ENCODE measurements at regions not wholly inside any gene's neighbourhood (a gene's known extent, or its start where the extent isn't known, plus 50 kb on each side); places are given as distances from the start of the nearest gene placed in this dataset.
"Not testable (repeated sequence)": the region's sequence is repeated elsewhere in the genome, so short reads cannot be mapped to it uniquely, and the experiment has no call there.

DNA sequence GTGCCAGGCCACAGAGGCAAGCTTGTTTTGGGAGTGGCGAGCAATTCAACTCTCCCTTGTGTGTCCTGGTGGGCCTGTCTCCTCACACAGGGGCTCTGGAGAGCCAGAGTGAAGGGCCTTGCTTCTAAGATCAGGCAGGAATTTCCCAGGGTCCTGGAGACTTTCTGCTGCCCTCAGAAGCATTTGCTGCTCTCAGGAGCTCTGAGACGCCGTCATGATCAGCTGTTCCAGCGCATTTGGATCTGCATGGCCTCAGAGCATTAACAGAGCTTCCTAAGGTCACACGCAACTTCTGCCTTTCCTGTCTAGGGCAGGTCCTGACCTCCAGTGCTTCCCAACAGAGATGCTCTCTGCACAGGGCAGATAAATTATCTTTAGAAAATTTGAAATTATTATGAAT, 52.2 kb upstream of the C10orf90 start:
- DNase-seq (ENCODE audit: low read depth in 4 of 4, low spot score in 3 of 4), result no peak

DNA sequence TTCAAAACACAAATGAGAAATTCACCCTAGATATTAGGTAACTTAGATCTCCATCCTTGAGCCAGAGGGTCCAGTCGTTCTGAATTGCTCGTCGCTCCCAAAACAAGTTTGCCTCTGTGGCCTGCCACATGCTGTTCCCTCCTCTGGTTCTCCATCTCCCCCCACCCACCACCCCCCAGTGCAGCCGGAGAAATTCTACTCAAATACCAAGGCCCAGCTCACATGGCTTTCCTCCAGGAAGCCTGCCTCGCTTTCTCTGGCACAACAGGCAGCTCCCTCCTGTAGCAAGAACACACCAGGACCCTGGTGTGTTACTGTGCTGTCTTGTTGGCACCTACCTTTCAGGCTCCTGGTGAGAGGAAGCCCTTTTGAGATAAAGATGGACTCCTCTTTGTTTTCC, 52.7 kb upstream of the C10orf90 start:
- DNase-seq (ENCODE audit: low read depth in 4 of 4, low spot score in 3 of 4), result no peak

DNA sequence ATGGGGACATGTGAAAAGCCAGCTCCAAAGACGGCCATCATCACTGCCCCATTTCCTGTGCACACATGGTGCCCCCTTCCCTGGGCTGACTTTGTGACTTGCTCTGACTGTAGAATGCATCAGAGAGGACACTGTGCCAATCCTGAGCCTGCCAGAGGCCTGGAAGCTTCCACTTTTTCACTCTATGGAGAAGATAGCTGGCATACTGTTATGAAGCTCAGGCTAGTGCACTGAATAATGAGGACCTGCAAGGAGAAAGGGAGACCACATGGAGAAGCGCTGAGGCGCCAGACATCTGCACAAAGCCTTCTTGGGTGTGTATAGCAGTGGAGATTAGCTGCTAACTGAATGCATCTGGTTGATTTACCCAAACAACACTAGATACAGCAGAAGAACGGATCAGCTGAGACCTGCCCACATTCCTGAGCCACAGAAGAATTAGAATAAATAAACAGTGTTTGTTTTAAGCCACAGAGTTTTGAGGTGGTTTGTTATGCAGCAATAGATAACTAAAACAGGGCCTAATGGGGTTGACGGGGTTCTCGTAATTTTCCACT, 58.9 kb upstream of the C10orf90 start:
- no peak for DNase-seq (ENCODE audit: low read depth in 4 of 4, low spot score in 3 of 4)

DNA sequence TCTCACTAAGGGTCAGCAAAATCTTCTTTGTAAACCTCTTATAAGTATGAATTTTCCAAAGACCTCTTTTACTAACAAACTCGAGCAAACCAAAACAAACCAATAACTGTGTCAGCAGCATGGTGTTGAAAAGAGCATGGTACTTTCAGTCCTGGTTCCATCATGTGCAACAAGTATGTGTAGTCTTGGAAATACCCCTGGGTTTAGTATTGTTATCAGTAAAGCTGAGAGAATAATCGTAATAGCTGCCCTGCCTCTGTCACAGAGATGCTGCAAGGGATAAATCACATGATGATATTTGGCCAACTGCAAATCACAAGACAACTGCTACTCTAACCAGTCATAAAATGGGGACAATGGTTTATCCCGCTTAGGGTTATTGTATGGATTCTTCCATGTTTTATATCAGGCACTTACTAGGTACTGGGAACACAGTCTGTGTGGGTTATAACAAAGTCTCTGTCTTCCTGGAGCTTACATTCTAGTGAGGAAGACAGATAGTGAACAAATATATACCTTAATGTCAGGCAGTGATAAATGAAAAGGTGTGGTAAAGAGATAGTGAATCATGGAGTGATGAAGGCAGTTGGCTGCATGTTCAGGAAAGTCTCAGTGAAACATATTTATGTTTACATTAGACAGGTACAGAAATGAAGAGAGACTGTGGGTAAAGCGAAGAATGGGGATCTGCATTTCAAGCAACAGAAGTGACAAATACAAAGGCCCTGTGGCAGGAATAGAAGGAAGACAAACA, 60.5 kb upstream of the C10orf90 start:
- no peak for DNase-seq (ENCODE audit: low read depth in 4 of 4, low spot score in 3 of 4)

DNA sequence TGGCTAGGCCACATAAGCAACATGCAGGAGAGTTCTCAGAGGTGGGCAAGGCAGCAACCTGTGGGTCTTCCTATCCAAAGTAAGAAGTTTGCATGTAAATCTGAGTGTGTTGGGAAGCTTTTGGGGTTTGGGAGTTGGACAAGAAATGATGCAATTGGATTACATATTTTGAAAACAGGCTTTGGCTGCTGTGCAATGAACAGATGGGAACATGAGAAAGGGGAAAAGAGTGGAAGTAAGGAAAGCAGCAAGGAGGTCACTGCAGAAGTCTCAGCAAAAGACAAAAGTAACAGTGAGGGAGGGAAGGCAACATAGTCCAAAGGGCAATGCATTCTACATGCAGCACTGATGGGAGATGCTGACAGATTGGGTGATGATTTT, 61.1 kb upstream of the C10orf90 start:
- no peak for DNase-seq (ENCODE audit: low read depth in 4 of 4, low spot score in 3 of 4)

DNA sequence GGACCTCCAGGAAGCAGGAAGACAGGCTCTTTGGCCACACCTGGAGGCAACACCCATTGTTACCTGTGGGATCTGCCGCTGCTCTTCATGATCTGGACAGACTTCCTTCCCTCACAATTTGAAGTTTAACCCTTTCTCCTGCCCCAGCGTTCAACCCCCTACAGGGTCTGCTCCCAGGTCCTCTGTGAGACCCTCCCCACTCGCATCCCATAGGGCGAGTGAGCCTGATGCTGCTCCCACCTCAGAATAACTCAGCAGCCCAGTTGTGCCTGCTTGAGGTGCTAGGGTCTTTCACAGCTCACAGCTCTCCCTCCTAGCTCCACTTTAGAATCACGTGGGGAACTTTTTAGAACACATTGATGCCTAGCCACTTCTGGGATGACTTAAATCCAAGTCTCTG, 61.8 kb upstream of the C10orf90 start:
- DNase-seq (ENCODE audit: low read depth in 4 of 4, low spot score in 3 of 4), result no peak

DNA sequence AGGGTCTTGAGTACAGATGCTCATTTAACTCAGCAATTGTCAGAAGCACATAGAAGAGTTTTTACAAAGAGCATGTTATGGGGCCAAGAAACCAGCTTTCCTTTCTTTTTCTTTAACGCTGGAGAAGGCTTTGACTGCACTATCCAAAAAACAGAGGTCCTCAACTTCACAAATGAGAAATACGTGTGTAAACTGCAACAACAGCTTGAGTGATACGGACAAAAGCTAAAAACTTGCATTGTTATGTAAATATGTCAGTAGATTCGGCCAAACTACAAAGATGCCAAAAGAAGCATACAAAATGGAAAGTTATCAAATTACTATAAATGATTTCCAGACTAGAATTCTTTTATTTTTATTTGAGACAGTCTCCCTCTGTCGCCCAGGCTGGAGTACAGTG, 62.4 kb upstream of the C10orf90 start:
- DNase-seq (ENCODE audit: low read depth in 4 of 4, low spot score in 3 of 4), result no peak

DNA sequence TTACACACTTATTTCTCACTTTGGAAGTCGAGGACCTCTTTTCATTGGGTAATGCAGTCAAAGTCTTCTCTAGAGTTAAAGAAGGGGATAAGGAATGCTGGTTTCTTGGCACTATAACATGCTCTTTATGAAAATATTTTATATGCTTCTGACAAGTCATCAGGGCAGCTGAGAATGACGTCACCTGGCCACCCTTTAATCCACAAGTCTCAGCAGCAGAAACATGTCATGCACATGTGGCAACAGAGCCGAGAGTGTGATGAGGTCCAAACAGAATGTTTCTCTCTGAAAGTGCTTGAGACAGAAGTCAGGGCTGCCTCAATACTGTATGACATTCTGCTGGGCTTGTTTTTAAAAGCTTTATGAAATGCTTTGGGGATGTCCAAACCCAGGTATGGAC, 63.5 kb upstream of the C10orf90 start:
- DNase-seq (ENCODE audit: low read depth in 4 of 4, low spot score in 3 of 4), result no peak

DNA sequence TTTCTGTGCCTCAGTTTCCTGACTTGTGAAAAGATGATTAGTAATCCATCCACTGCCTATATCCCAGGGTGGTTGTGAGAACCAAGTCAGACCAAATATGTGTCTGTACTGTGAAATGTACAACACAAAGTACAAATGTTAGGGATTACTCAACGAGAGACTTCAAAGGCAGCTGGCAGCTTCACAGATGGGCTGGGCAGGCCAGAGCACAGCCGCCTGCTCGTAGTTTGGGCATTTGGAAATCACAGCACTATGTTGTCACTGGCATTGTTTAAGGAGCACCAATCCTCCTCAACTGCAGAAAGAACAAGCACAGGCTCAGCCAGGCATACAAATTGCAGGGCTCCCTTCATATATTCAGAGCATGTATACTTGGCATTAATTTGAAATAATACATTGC, 64.5 kb upstream of the C10orf90 start:
- DNase-seq (ENCODE audit: low read depth in 4 of 4, low spot score in 3 of 4), result no peak

DNA sequence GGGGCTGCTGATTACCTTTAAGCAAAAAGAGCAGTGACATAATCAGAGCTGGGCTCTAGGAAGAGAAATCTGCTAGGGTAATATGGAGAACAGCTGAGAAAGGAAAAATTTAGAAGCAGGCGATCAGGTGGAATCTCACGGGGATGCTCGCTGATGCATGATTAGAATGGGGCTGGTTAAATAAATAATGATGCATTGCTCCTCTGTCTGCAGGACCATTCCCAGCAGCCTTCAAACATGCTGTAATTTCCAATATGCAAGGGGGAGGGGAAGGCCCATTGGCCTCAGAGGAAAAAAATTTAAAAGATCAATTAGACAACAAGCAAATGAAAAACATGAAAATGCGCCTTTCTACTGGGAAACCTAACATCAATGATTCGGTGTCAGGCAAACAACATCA, 65.6 kb upstream of the C10orf90 start:
- DNase-seq (ENCODE audit: low read depth in 4 of 4, low spot score in 3 of 4), result no peak

DNA sequence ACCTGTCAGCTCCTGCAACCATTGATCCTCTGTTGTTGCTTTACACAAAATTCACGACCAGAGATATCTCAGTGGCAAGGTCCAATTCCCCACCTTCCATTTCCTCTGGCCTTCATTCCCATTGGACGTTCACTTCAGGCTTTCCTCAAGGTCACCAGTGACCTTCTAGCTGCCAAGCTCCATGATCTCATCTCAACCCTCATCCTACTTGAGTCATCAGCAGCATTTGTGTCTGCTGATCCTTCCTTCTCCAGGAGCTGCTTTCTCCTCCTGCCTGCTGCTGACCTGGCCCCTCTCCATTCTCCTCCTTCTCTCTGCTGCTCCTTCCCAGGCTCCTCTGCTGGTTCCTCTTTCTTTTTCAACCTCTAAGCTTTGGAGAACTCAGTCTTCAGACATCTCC, 66.2 kb upstream of the C10orf90 start:
- no peak for DNase-seq (ENCODE audit: low read depth in 4 of 4, low spot score in 3 of 4)

DNA sequence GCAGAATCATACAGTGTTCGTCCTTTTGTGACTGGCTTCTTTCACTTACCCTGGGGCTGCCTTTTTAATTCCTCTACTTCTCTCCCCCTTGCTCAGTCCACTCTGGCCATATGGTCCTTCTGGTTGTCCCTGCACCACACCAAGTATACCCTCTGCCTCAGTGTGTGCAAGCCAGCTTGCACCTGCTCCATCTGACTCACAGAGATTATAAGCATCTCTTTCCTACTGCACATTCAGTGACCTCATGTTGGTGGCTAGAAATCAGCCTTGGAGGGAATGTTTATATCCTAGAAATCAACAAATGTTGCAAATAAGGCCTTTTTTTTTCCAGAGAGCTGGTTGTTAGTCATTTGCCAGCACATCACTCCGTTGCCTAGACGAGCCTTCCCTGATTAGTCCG, 67.5 kb upstream of the C10orf90 start:
- DNase-seq (ENCODE audit: low read depth in 4 of 4, low spot score in 3 of 4), result no peak

DNA sequence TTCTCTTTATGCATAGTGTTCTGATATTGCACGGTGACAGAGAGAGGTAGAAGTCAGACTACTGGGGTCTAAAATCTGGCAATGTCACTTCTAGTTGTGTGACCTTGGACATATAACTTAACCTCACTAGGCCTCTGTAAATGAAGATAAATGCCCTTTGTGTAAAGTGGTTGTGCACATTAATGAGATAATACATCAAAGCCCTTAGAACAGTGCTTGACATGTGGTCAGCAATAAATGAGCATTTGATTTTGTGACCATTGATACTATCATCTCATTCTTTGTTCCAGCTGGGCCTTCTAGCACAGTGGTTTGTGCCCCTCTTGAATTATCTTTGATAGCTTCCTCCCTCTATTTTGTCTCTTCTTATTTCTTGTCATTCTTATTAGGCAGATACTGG, 74.1 kb upstream of the C10orf90 start:
- no peak for DNase-seq (ENCODE audit: low read depth in 4 of 4, low spot score in 3 of 4)

DNA sequence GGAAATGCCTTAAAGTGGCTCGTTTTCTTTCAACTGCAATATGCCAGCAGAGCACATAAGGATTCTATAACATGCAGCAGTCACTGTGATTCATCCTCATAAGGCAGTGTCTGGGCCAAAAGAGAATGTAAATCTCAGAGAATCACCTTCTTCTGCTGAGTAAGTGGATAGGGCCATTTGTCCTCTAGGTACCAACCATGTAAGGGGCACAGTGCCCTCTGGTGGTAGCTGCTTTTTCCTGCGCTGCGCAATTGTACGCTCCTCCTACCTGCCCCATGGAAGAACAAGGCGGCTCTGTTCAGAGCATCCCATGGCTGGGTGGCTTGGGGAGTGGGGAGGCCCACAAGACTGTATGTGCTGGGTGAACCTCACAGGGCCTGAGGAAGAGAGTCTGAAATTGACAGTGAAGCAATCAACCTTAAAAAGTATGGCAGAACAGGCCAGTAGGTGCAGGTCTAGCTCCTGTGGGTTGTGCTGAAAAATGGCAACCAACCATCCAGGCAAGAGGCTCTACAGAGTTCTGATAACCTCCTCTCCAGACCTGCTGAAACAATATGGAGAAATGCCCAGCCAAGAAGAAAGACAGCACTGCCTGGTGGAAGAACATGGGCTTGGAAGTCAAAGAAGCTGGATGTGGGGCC, 78.6 kb upstream of the C10orf90 start:
- peak; percentile 50 to 61 (median 58) for DNase-seq (ENCODE audit: low read depth in 4 of 4, low spot score in 3 of 4)

DNA sequence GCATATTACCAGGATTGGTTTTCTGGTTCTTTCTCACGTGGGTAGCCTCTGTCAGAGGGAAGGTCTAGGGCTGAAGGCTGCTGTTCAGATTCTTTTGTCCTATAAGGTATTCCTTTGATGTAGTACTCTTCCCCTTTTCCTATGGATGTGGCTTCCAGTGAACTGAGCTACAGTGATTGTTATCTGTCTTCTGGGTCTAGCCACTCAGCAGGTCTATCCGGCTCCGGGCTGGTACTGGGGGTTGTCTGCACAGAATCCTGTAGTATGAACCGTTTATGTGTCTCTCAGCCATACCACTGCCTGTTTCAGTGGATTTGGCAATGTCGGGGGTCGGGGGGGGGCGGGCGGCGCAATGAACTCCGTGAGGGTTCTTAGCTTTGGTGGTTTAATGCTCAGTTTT, 84.5 kb upstream of the C10orf90 start:
- no peak for DNase-seq (ENCODE audit: low read depth in 4 of 4, low spot score in 3 of 4)

DNA sequence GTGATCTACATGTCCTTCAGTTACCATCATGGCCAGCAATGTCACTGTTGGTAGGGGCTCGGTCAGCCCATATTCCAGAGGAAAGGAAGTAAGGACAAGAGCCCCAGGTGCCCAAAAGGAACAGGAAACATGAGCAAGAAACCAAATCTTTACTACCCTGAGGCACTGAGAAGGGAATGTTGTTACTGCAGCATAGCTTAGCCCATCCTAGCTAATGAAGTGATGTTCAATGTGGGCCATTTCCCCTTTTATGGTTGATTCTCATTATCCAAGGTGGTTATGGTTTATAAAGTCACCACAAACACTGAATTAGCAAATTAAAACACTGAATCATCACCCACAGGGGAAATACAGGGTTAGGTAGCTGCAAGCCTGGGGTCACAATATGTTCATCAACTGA, 88.4 kb upstream of the C10orf90 start:
- no peak for DNase-seq (ENCODE audit: low read depth in 4 of 4, low spot score in 3 of 4)

DNA sequence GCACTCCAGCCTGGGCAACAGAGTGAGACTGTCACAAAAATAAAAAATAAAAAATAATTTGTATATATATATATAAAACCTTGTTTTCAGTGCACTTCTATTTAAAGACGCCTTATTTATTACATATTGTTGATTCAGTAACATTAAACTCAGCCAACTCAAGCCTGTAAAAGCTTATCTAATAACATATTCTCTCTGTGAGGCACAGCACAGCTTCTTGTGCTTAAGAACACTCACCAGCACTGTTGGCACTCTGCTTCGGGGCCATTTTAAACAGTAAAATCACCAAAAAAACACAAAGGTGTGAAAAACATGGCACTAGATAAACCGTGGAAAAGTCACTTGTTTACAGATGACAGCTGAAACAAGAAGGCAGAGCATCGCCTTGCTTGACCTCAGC, 89.0 kb upstream of the C10orf90 start:
- no peak for DNase-seq (ENCODE audit: low read depth in 4 of 4, low spot score in 3 of 4)

DNA sequence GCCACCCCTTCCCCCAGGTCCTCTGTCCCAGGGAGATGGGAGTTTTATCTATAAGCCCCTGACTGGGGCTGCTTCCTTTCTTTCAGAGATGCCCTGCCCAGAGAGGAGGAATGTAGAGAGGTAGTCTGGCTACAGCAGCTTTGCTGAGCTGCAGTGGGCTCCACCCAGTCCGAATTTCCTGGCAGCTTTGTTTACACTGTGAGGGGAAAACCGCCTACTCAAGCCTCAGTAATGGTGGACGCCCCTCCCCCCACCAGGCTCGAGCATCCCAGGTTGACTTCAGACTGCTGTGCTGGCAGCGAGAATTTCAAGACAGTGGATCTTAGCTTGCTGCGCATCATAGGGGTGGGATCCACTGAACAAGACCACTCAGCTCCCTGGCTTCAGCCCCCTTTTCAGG, 96.2 kb upstream of the C10orf90 start:
- not testable (repeated sequence) for DNase-seq (ENCODE audit: low read depth in 4 of 4, low spot score in 3 of 4)

DNA sequence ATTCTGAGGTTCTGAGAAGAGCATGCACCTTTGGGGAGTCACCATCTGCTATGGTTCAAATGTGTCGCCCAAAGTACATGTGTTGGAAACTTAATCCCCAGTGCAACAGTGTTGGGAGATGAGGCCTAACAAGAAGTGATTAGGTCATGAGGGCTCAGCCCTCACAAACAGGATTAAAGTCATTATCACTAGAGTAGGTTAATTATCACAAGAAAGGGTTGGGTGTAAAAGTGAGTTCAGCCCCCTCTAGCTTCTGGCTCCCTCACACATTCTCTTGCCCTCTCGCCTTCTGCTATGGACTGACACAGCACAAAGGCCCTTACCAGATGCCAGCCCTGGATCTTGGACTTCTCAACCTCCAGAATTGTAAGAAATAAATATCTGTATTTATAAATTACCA, 100.3 kb upstream of the C10orf90 start:
- DNase-seq (ENCODE audit: low read depth in 4 of 4, low spot score in 3 of 4), result no peak

DNA sequence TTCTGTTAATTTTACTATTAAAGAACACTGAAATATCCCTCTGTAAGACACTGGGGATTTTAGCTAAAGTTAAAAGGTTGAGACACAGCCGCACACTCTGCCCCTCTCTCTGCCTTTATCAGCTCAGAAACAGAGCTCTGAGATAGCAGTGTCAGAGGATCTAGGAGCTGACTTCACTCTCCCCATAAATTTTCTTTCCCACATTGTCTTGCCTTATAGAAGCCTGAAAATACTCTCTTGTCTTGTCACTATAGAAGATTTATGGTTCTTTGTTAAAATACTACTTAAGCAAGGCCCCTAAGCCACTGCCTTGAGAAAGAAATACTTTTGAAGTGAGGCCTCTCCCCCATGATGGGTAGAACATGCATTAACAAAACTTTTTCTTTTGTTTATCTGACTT, 105.7 kb upstream of the C10orf90 start:
- no peak for DNase-seq (ENCODE audit: low read depth in 4 of 4, low spot score in 3 of 4)

DNA sequence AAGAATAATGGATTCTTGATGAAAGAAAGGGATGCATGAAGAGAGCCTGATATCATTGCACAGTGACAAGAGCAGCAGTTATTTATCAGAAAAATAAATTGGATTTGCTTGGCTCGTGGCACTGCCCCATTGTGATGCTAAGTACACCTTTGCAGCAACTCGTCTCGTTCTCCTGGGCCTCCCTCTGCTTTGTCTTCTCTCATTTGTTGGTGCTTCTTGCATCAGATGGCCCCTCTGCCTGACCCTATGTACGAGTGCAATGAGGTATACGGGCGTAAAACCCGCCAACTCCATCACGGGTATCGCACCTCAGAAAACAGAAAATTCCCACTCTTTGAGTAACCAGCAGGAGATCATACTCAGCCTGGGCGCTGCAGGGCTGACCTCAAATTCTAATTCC, 107.2 kb upstream of the C10orf90 start:
- no peak for DNase-seq (ENCODE audit: low read depth in 4 of 4, low spot score in 3 of 4)

DNA sequence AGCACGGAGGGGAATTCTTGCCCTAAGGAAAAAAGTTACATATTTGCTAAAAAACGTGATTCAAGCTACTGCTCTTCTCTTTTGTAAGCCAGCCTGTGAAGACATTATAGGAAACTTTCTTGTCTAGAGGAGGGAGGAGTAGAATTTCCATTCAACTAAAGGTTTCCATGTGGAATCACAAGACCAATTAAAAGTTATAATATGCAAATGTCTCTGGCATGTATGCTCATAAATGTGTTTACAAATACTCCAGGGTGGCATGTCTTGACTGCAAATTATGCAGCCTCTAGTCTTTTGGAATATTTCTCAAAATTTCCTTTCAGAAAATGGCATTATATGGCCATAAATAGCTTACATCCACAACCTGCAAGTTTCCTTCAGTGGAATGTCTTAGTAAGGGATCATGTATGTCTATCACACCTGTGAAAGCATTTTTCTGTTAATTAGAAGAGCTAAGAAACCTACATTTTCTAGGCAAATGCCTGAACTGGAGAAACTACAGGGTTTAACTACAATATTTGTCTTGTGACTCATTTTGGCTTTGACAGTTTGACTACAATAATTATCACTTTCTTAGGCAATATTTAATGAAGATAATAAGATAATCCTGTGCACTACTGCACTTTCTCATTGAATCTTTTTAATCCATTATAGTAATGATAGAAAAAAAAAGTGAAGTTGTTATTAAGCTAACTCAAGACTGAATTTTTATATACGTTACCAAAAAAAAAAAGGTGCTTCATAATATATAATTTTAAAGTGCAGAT, 111.1 kb upstream of the C10orf90 start:
- DNase-seq (ENCODE audit: low read depth in 4 of 4, low spot score in 3 of 4), result no peak
